ENCODE measurements at regions not wholly inside any gene's neighbourhood (a gene's known extent, or its start where the extent isn't known, plus 50 kb on each side); places are given as distances from the start of the nearest gene placed in this dataset.

DNA sequence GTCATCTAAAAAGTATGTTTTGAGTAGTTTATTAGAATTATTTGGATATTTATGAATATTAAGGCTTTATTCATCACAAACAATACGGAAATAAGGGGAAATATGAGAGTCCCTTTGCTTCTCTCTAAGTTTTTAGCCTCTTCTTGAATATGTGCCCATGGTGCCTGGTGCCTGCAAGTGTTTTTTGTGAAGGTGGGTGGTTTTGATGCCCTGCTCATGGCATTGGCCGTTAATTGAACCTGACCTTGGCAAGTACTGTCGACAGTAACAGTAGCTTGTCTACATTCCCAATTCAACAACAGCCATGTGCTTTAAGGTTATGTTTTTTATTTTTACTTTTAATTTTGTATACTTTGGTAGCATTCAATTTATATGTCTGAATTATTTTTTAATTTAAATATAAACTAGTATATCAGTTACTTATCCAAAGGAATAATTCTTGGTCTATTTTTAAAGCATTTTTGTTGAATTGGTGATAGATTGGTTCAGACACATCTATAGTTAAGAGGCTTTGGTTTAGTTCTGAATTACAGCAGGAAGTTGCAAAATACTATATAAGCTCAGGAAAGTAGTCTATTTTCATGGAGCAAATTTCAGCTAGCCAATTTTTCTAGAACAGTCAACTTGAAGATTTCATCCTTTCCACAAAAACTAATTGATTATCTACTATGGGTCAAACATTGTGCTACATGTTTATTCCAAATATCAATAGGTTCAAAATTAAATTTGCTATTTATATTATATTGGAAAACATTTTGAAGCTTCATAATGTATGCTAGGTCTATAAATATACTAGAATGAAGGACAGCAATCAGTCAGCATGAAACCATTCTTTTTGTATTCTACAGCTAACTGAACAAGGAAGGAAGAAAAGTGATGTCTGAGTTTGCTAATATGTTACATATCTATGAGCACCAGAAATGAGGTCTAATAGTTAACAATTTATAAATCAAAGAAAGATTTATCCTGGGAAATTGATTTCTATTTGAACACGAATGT is 184.4 kb downstream of the MRPL39 start:
- no peak for TF ChIP-seq POLR2A (IDR thresholded peaks at IDR 0.05)
- no peak for TF ChIP-seq CTCF (IDR thresholded peaks at IDR 0.05)

Data from body of pancreas (tissue), 4 donors.